H1 (cell line): ENCODE measurements at regions not wholly inside any gene's neighbourhood (a gene's known extent, or its start where the extent isn't known, plus 50 kb on each side); places are given as distances from the start of the nearest gene placed in this dataset.

Experiments used
- CTCF ChIA-PET: fragments of 300-600 bp; sonication (Branson Sonifier 250); formaldehyde crosslinking; loops from one replicate; lab custom pipeline; 2021; ENCODE audit not compliant: partially characterized antibody; lab: Charles Lee
- POLR2A ChIA-PET: fragments of 300-600 bp; sonication (Branson Sonifier 250); formaldehyde crosslinking; loops from one replicate; lab custom pipeline; 2021; ENCODE audit warnings: inconsistent platforms; ENCODE audit not compliant: partially characterized antibody; lab: Charles Lee
- DNase-seq, 2 experiments: peaks; one replicate each; pipeline versions ENCODE4 v3.0.0 to v3.0.0-alpha.2; 2010 to 2022; ENCODE audit warnings: low spot score in 2 of 2, low read depth in 1 of 2, mixed read lengths in 1 of 2
- FAIRE-seq: peaks from 2 replicates; lab custom pipeline; 2011; peaks lifted over from hg19 to GRCh38; lab: Jason Lieb, UNC
- H2AFZ ChIP-seq: 2 replicates; pipeline ENCODE4 v1.8.1; 2012; ENCODE audit warnings: low read length, inconsistent platforms
- H2AK5ac ChIP-seq: 2 replicates; pipeline ENCODE4 v1.6.1; 2013; ENCODE audit warnings: low read depth, low read length
- H2BK120ac ChIP-seq: replicated peaks from 2 replicates; pipeline ENCODE3; 2013; ENCODE audit warnings: low read depth, low read length, inconsistent platforms
- H2BK12ac ChIP-seq: 2 replicates; pipeline ENCODE4 v1.6.1; 2013; ENCODE audit warnings: low read depth, low read length
- H2BK15ac ChIP-seq: 2 replicates; pipeline ENCODE4 v1.6.1; 2013; ENCODE audit warnings: low read length
- H2BK20ac ChIP-seq: 2 replicates; pipeline ENCODE4 v1.6.1; 2013; ENCODE audit warnings: low read length
- H2BK5ac ChIP-seq: 2 replicates; pipeline ENCODE4 v1.6.1; 2013; ENCODE audit warnings: low read depth, low read length
- H3K14ac ChIP-seq: 2 replicates; pipeline ENCODE4 v1.6.1; 2013; ENCODE audit warnings: inconsistent platforms; ENCODE audit not compliant: insufficient read length
- H3K18ac ChIP-seq: 2 replicates; pipeline ENCODE4 v1.6.1; 2013; ENCODE audit warnings: low read length; ENCODE audit errors: extremely low read depth
- H3K23ac ChIP-seq: 2 replicates; pipeline ENCODE4 v1.6.1; 2013; ENCODE audit warnings: inconsistent platforms; ENCODE audit not compliant: insufficient read length
- H3K23me2 ChIP-seq: 2 replicates; pipeline ENCODE4 v1.6.1; 2013; ENCODE audit warnings: low read depth, low read length
- H3K27ac ChIP-seq: 2 replicates; pipeline ENCODE4 v1.6.1; 2011; ENCODE audit warnings: low read depth, low read length, inconsistent platforms
- H3K27me3 ChIP-seq, 4 experiments: replicated peaks in 1 of 4; 1 replicate in 1 of 4; 2 replicates in 3 of 4; pipeline versions ENCODE4 v1.6.1 to v1.8.1; 2011 to 2013; ENCODE audit warnings: low read length in 3 of 4, mild to moderate bottlenecking in 3 of 4, inconsistent platforms in 2 of 4, mixed read lengths in 2 of 4, moderate library complexity in 1 of 4; ENCODE audit not compliant: control insufficient read depth in 3 of 4, insufficient read depth in 3 of 4; ENCODE audit errors: extremely low read depth in 1 of 4
- H3K36me3 ChIP-seq, 4 experiments: 2 replicates each; pipeline versions ENCODE4 v1.6.1 to v1.8.1; 2011 to 2013; ENCODE audit warnings: mild to moderate bottlenecking in 4 of 4, low read length in 3 of 4, moderate library complexity in 2 of 4, control low read depth in 1 of 4, inconsistent platforms in 1 of 4; ENCODE audit not compliant: insufficient read depth in 4 of 4, control insufficient read depth in 2 of 4
- H3K4ac ChIP-seq: replicated peaks from 2 replicates; pipeline ENCODE3; 2013; ENCODE audit warnings: low read length, low read depth, mixed read lengths, inconsistent platforms; ENCODE audit not compliant: insufficient read length
- H3K4me1 ChIP-seq, 4 experiments: replicated peaks in 1 of 4; 1 replicate in 1 of 4; 2 replicates in 3 of 4; pipeline versions ENCODE4 v1.6.1 to v1.8.1; 2011 to 2013; ENCODE audit warnings: low read length in 3 of 4, inconsistent platforms in 2 of 4, mixed read lengths in 1 of 4; ENCODE audit not compliant: insufficient read depth in 4 of 4, control insufficient read depth in 3 of 4
- H3K4me2 ChIP-seq, 2 experiments: 2 replicates each; pipeline versions ENCODE4 v1.6.1 to v1.8.1; 2011 to 2013; ENCODE audit warnings: low read depth in 2 of 2, low read length in 2 of 2, control low read depth in 1 of 2, inconsistent platforms in 1 of 2, mild to moderate bottlenecking in 1 of 2; ENCODE audit not compliant: insufficient read depth in 1 of 2
- H3K4me3 ChIP-seq, 4 experiments: fragments of 200-600, 300-600 bp in 1 of 4; sonication (generic), shearing (Covaris generic), sonication (Bioruptor Twin) in 1 of 4; 2 replicates each; pipeline versions ENCODE4 v1.5.1 to v1.8.1; 2011 to 2016; ENCODE audit warnings: low read length in 4 of 4, low read depth in 3 of 4, control low read depth in 2 of 4, inconsistent platforms in 2 of 4, mild to moderate bottlenecking in 2 of 4, mixed read lengths in 1 of 4, moderate library complexity in 1 of 4; ENCODE audit not compliant: insufficient read depth in 2 of 4; ENCODE audit errors: extremely low read depth in 1 of 4
- H3K56ac ChIP-seq: replicated peaks from 2 replicates; pipeline ENCODE3; 2013; ENCODE audit warnings: low read depth, mild to moderate bottlenecking, mixed read lengths, low read length, inconsistent platforms; ENCODE audit not compliant: insufficient read length
- H3K79me1 ChIP-seq: 2 replicates; pipeline ENCODE4 v1.6.1; 2013; ENCODE audit warnings: low read depth, low read length, control low read depth
- H3K79me2 ChIP-seq, 2 experiments: 2 replicates each; pipeline versions ENCODE4 v1.6.1 to v1.8.1; 2012 to 2013; ENCODE audit warnings: low read length in 2 of 2, mild to moderate bottlenecking in 2 of 2, inconsistent platforms in 1 of 2; ENCODE audit not compliant: insufficient read depth in 2 of 2, control insufficient read depth in 1 of 2
- H3K9ac ChIP-seq, 4 experiments: replicated peaks in 1 of 4; 1 replicate in 1 of 4; 2 replicates in 3 of 4; pipeline versions ENCODE4 v1.6.1 to v1.8.1; 2011 to 2013; ENCODE audit warnings: low read depth in 3 of 4, low read length in 3 of 4, control low read depth in 2 of 4, mild to moderate bottlenecking in 2 of 4, moderate library complexity in 2 of 4, inconsistent platforms in 1 of 4; ENCODE audit errors: extremely low read depth in 1 of 4
- H3K9me3 ChIP-seq, 2 experiments: 2 replicates each; pipeline versions ENCODE4 v1.6.1 to v1.8.1; 2012 to 2013; ENCODE audit warnings: mild to moderate bottlenecking in 2 of 2, moderate library complexity in 2 of 2, control low read depth in 1 of 2, inconsistent platforms in 1 of 2, low read depth in 1 of 2, low read length in 1 of 2, mixed read lengths in 1 of 2; ENCODE audit not compliant: insufficient read depth in 2 of 2
- H4K20me1 ChIP-seq, 2 experiments: replicated peaks in 1 of 2; 2 replicates each; pipeline versions ENCODE3 to v1.8.1; 2011 to 2013; ENCODE audit warnings: inconsistent platforms in 2 of 2, low read length in 2 of 2, mild to moderate bottlenecking in 1 of 2; ENCODE audit not compliant: insufficient read depth in 2 of 2, control insufficient read depth in 1 of 2
- H4K5ac ChIP-seq: 2 replicates; pipeline ENCODE4 v1.6.1; 2013; ENCODE audit warnings: low read length, low read depth, mixed read lengths, inconsistent platforms; ENCODE audit not compliant: insufficient read length
- H4K8ac ChIP-seq: 2 replicates; pipeline ENCODE4 v1.8.0; 2013; ENCODE audit warnings: mild to moderate bottlenecking, moderate library complexity, low read length, inconsistent platforms; ENCODE audit not compliant: insufficient read depth; ENCODE audit errors: extremely low read depth
- H4K91ac ChIP-seq: replicated peaks from 2 replicates; pipeline ENCODE3; 2013; ENCODE audit warnings: low read length, mixed read lengths, inconsistent platforms; ENCODE audit not compliant: insufficient read length
- CBX5 ChIP-seq: fragments of 300-800, 300-1000 bp; sonication (generic); IDR thresholded peaks from 2 replicates; pipeline ENCODE4 v1.7.1; 2016; ENCODE audit warnings: antibody characterized with exemption, low read length, low read depth
- EGR1 ChIP-seq: IDR thresholded peaks from 2 replicates; pipeline ENCODE4 v1.6.1; 2011; ENCODE audit warnings: low read depth, low read length, borderline replicate concordance
- GTF2F1 ChIP-seq: IDR thresholded peaks from 2 replicates; pipeline ENCODE4 v1.6.1; 2012; ENCODE audit warnings: low read depth, low read length, improper control_type of control experiment, borderline replicate concordance
- JUND ChIP-seq: IDR thresholded peaks from 2 replicates; pipeline ENCODE4 v1.6.1; 2011; ENCODE audit warnings: mild to moderate bottlenecking, improper control_type of control experiment, low read length
- POLR2AphosphoS5 ChIP-seq: IDR thresholded peaks from 2 replicates; pipeline ENCODE4 v1.6.1; 2011; ENCODE audit warnings: low read depth, low read length
- RAD21 ChIP-seq, 2 experiments: IDR thresholded peaks in 1 of 2; conservative IDR thresholded peaks in 1 of 2; 2 replicates each; pipeline ENCODE4 v1.6.1; 2011; ENCODE audit warnings: low read depth in 2 of 2, low read length in 2 of 2, improper control_type of control experiment in 1 of 2, inconsistent platforms in 1 of 2, mild to moderate bottlenecking in 1 of 2, moderate library complexity in 1 of 2
- RFX5 ChIP-seq: IDR thresholded peaks from 2 replicates; pipeline ENCODE4 v1.6.1; 2011; ENCODE audit warnings: low read depth, low read length, improper control_type of control experiment, borderline replicate concordance
- SAP30 ChIP-seq: fragments of 300-600 bp; sonication (generic); IDR thresholded peaks from 2 replicates; pipeline ENCODE4 v1.7.1; 2012; ENCODE audit warnings: low read length, moderate library complexity, mild to moderate bottlenecking, inconsistent platforms; ENCODE audit not compliant: insufficient read depth, insufficient replicate concordance
- SIRT6 ChIP-seq: IDR thresholded peaks from one replicate; pipeline ENCODE4 v1.7.1; 2012; ENCODE audit warnings: low read length, inconsistent platforms
- SP2 ChIP-seq: IDR thresholded peaks from 2 replicates; pipeline ENCODE4 v1.6.1; 2012; ENCODE audit warnings: mild to moderate bottlenecking, low read length, inconsistent platforms
- SP4 ChIP-seq: IDR thresholded peaks from 2 replicates; pipeline ENCODE4 v1.6.1; 2012; ENCODE audit warnings: low read length, inconsistent platforms
- SRF ChIP-seq: IDR thresholded peaks from 2 replicates; pipeline ENCODE4 v1.6.1; 2011; ENCODE audit warnings: mild to moderate bottlenecking, low read depth, low read length, moderate library complexity
- WGBS, 2 experiments: shearing (Covaris generic) in 1 of 2; methylation state at CpG; one replicate each; pipeline versions ENCODE4 v1.1.6 to v1.1.7; 2013 to 2015; ENCODE audit warnings: low lambda C conversion rate in 2 of 2, mixed read lengths in 2 of 2, inconsistent platforms in 1 of 2, low coverage in 1 of 2, missing lambda C conversion rate in 1 of 2; ENCODE audit not compliant: insufficient replicate concordance in 2 of 2, insufficient coverage in 1 of 2, insufficient read length in 1 of 2; ENCODE audit errors: extremely low coverage in 1 of 2, missing lambda C conversion rate in 1 of 2; 5-methylcytosine and 5-hydroxymethylcytosine counted together
- TF ChIP-seq, protein P1 (sequence below): IDR thresholded peaks from 2 replicates; pipeline ENCODE4 v1.6.1; 2012; ENCODE audit warnings: inconsistent platforms

DNA sequence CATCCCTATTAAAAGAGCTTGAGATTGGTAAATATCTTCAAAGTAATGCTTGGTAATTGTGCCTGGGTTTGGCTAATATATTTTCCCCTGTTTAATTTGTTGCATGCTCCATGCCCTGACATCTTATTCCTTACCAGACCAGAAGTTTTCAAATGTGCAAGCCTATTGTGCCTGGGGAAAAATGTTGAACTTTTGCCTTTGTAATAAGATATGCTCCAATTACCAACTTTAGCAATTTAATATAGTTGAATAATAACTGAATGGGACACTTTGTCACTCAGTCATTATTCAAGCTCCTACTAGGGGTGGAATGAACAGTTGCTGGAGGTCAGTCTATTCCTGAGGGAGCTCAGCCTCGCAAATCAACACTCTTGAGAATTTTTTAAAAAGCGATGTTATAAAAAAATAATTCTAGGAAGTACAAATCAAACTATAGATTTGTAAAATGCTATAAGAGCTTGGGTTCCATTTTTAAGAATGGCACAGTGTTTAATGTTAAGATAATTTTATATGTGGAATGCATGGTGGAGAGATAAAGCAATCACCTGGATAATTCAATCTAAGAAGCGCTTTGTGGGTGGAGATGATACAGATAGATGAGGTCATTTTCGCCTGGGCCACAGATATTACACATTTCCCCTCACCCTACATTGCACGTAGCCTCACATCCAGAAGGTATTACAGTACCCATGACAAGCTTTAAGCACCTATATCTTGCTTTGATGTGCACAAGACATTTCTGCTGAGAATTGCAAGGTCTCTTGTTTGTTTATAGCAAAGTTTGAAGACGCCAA, 231.8 kb downstream of the PIK3R1 start:
- Histone ChIP-seq H3K79me1 (no peaks in the 10 kb centered on the region), H3K23ac (no peak overlapping the region), H3K27ac (no peak overlapping the region), H3K14ac (no peak overlapping the region), H4K91ac (no peak overlapping the region), H3K9ac (no peak overlapping the region), H2BK120ac (no peak overlapping the region), H4K20me1 (no peaks in the 10 kb centered on the region), H3K23me2 (no peaks in the 10 kb centered on the region), H4K8ac (no peak overlapping the region), H2BK5ac (no peak overlapping the region), H2BK15ac (no peak overlapping the region), H3K18ac (no peak overlapping the region), H4K5ac (no peak overlapping the region), H3K36me3 (no peaks in the 10 kb centered on the region), H2AK5ac (no peak overlapping the region), H3K4ac (no peak overlapping the region), H3K56ac (no peak overlapping the region), H3K9me3 (no peaks in the 10 kb centered on the region), H3K4me3 (no peak overlapping the region), H2BK20ac (no peak overlapping the region), H3K4me1 (peaks cover 0 to 3% (median 0%) of the 10 kb centered on the region in 4 experiments; a peak in 1 of 7 replicates), H3K4me2 (no peak overlapping the region), H3K79me2 (no peaks in the 10 kb centered on the region), H2BK12ac (no peak overlapping the region), H3K27me3 (no peaks in the 10 kb centered on the region), H2AFZ (no peak overlapping the region)
- WGBS, 2 experiments: 92% methylated on average over 6 of the region's 6 CpGs; no CpG with 5 or more reads in 1 of the 2 experiments
- DNase-seq (no peak), FAIRE-seq (no peak)
- ChIA-PET CTCF (interaction anchor here (1.2 kb wide), 1 partner anchor 10 kb away, joined by 3 read pairs; no protein-coding TSS in a partner anchor), POLR2A (no interaction called here)
- TF ChIP-seq JUND (no peak), SP4 (no peak), SP2 (no peak), GTF2F1 (no peak), SRF (no peak), POLR2AphosphoS5 (no peak), RAD21 (IDR thresholded peaks at IDR 0.05 in 1 of 2, conservative IDR thresholded peaks at IDR 0.05 in 1 of 2; ENCODE audit: low read depth in 2 of 2, low read length in 2 of 2) (no peak), EGR1 (no peak), RFX5 (no peak), SAP30 (no peak), SIRT6 (no peak), CBX5 (no peak)
- TF ChIP-seq, protein P1, sequence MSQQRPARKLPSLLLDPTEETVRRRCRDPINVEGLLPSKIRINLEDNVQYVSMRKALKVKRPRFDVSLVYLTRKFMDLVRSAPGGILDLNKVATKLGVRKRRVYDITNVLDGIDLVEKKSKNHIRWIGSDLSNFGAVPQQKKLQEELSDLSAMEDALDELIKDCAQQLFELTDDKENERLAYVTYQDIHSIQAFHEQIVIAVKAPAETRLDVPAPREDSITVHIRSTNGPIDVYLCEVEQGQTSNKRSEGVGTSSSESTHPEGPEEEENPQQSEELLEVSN: no peak
